SK-N-SH treated with all-trans-retinoic acid at 6 μM for 48 hours (cell line): ENCODE measurements at regions not wholly inside any gene's neighbourhood (a gene's known extent, or its start where the extent isn't known, plus 50 kb on each side); places are given as distances from the start of the nearest gene placed in this dataset.

ENCODE experiments used
- CSDC2 ChIP-seq: fragments of 250-450 bp; sonication (Bioruptor Pico); IDR thresholded peaks from 2 replicates; pipeline ENCODE4 v1.5.0; 2020; ENCODE audit warnings: mild to moderate bottlenecking, moderate library complexity
- SNAI2 ChIP-seq: fragments of 250-450 bp; sonication (Bioruptor Pico); IDR thresholded peaks from 2 replicates; pipeline ENCODE4 v1.5.0; 2020; ENCODE audit warnings: mild to moderate bottlenecking, moderate library complexity

DNA sequence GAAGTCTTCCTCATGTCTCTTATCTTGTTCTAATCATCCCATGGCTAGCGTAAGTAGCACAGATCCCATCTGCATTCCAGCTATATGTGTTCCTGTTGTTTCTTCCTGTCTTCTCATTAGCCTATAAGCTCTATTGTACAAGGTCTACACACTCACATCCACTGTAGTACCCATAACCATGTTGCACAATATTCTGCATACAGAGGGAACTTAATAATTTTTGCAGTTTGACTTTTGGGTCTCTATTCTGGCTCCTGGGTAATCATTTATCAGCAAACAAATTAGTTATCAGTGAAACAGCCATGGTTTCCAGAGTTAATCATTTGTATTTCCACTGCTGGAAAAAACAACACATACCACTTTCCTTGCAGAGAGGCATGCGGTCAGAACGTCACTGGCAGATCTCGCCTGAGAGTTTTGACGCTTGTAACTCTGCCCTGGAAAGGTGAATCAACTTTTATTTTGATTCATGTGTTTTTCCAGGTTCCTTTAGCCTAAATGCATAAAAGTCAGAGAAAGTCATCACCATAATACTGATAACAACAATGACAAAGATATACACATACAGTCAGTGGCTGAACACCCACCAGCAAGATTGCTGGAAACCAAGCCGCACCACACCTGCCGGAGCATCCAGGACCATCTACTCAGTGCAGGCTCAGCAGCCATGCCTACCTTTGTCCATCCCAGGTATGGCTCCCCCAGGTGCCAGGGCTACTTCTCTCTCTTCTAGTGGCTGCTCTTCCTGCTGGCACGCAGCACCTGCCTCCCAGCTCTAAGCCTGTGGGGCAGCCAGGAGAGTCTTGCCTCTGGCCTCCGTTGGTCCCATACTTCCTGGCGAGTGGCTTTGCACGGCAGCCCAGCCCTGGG, 158.2 kb downstream of the QRSL1 start:
- no peak for TF ChIP-seq CSDC2
- no peak for TF ChIP-seq SNAI2
